Lung (tissue), 11 donors: ENCODE measurements at regions not wholly inside any gene's neighbourhood (a gene's known extent, or its start where the extent isn't known, plus 50 kb on each side); places are given as distances from the start of the nearest gene placed in this dataset.
"Not testable (repeated sequence)": the region's sequence is repeated elsewhere in the genome, so short reads cannot be mapped to it uniquely, and the experiment has no call there.

Experiments
- ATAC-seq: fragments of 200-7000 bp; cut with Tn5 transposase; one replicate; pipeline ENCODE4 v1.9.1; 2020; ENCODE audit warnings: moderate number of reproducible peaks; ENCODE audit not compliant: insufficient read depth, low FRiP score
- DNase-seq, 3 donors: peaks; one replicate each; pipeline ENCODE4 v3.0.0-alpha.2; 2013 to 2017
- H3K27ac ChIP-seq, 2 donors: one replicate each; pipeline ENCODE4 v1.5.1; 2013; ENCODE audit warnings: mild to moderate bottlenecking in 2 of 2, moderate library complexity in 2 of 2, control low read depth in 1 of 2, inconsistent platforms in 1 of 2, low read depth in 1 of 2, low read length in 1 of 2
- H3K27me3 ChIP-seq, 3 donors: one replicate each; pipeline ENCODE4 v1.5.1; 2013; ENCODE audit warnings: low read length in 2 of 3; ENCODE audit not compliant: control insufficient read depth in 3 of 3, insufficient read depth in 3 of 3
- H3K36me3 ChIP-seq, 4 donors: one replicate each; pipeline ENCODE4 v1.5.1; 2013; ENCODE audit warnings: low read length in 4 of 4, mild to moderate bottlenecking in 1 of 4, moderate library complexity in 1 of 4; ENCODE audit not compliant: control insufficient read depth in 4 of 4, insufficient read depth in 4 of 4
- H3K4me1 ChIP-seq, 5 donors: one replicate each; pipeline ENCODE4 v1.5.1; 2013; ENCODE audit warnings: low read length in 5 of 5, mild to moderate bottlenecking in 2 of 5, moderate library complexity in 1 of 5; ENCODE audit not compliant: control insufficient read depth in 5 of 5, insufficient read depth in 5 of 5
- H3K4me3 ChIP-seq: one replicate; pipeline ENCODE4 v1.5.1; 2013; ENCODE audit warnings: mild to moderate bottlenecking, control low read depth, moderate library complexity
- H3K9ac ChIP-seq, 2 donors: one replicate each; pipeline ENCODE4 v1.5.1; 2013; ENCODE audit warnings: low read length in 2 of 2, control low read depth in 1 of 2; ENCODE audit not compliant: insufficient read depth in 1 of 2
- H3K9me3 ChIP-seq, 4 donors: one replicate each; pipeline ENCODE4 v1.5.1; 2013; ENCODE audit warnings: low read length in 3 of 4, mild to moderate bottlenecking in 1 of 4, moderate library complexity in 1 of 4; ENCODE audit not compliant: control insufficient read depth in 4 of 4, insufficient read depth in 3 of 4
- CTCF ChIP-seq: IDR thresholded peaks from 2 replicates; pipeline ENCODE4 v1.5.1; 2012; ENCODE audit warnings: mild to moderate bottlenecking; ENCODE audit errors: control extremely low read depth, extremely low read depth
- WGBS, 2 donors: extraction: QIAGEN DNeasy Blood & Tissue Kit; methylation state at CpG; one replicate each; pipeline ENCODE4 v1.1.7; 2013; 5-methylcytosine and 5-hydroxymethylcytosine counted together
- donor health status: control.
- donor health status: control.
- donor health status: Bipolar disorder and iron deficiency.
- donor health status: healthy.
- donor health status: DM: yes; HTN: yes; CAD: no.

DNA sequence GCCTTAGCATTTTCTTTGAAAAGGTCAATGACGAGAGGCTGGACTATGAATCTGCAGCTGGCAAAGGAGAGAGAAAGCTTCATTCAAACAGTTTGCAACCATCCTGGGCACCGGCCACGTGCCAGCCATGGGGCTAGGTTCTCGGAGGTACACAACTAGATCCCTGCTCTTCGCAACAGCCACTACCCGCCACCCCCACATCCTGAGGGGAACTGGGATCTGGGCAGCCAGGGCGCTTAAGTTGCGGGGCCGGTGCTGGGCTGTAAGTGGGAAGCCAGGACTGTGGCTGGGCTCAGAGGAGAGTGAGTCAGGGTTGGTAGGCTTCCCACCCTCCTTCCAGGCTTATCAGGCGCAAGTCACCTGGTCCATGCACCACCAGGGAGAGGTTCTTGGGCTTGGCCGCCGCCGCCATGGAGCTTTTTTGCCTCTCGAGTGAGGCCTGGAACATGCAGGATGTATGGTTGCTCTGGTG is 95.0 kb upstream of the TERB2 start:
- H3K27me3 ChIP-seq: no peaks in the 10 kb centered on the region
- no peak for DNase-seq
- no peak overlapping the region for H3K4me3 ChIP-seq
- no peak overlapping the region for H3K9ac ChIP-seq
- no peak overlapping the region for H3K27ac ChIP-seq
- H3K4me1 ChIP-seq: no peaks in the 10 kb centered on the region
- no peak for ATAC-seq
- TF ChIP-seq CTCF: no peak
- peaks cover 0 to 3% (median 0%) of the 10 kb centered on the region in 4 donors for H3K9me3 ChIP-seq
- no peaks in the 10 kb centered on the region for H3K36me3 ChIP-seq
- 96 to 97% methylated on average over 14 of the region's 14 CpGs for WGBS, 2 donors

DNA sequence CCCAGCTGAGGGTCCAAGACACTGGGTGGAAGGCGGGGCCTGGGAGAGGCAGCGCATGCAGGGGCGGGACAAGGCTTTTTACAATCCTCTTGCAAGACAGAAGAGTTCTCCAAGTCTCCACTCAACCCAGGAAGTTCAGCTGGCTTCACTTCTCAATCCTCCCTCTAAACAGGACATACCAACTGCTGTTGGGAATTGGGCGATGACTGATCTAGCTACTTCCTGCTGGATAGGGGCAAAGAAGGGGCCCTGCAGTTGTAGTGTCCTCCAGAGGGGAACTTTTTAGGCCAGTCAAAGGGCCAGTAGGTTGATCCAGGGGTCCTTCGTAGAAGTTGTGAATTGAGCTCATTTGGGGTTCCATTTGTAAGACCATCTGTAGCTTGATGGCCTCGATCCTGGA is 94.6 kb upstream of the TERB2 start:
- H3K36me3 ChIP-seq: no peaks in the 10 kb centered on the region
- ATAC-seq (no peak), DNase-seq (no peak)
- no peaks in the 10 kb centered on the region for H3K4me1 ChIP-seq
- no peak overlapping the region for H3K9ac ChIP-seq
- H3K27ac ChIP-seq: no peak overlapping the region
- 95% methylated on average over 6 of the region's 6 CpGs for WGBS, 2 donors
- TF ChIP-seq CTCF: no peak
- H3K4me3 ChIP-seq: no peak overlapping the region
- peaks cover 0 to 3% (median 0%) of the 10 kb centered on the region in 4 donors for H3K9me3 ChIP-seq
- H3K27me3 ChIP-seq: no peaks in the 10 kb centered on the region

DNA sequence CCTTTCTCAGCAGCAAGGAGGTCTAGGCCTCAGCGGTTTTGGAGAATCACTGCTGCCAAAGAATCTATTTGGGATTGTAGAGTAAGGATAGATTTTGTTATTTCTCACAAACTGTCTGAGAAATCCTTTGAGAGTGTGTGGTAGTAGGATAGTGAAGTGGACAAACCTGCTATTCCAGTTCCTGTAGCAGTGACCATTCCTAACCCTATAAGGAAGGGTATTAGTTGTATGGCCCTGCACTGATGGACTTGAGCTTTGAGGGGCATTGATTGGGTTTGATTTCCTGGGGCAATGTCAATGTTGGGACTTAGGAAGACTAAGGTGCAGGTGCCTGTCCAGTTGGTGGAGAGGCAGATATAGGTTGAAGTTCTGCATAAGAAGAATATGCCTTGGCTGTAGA is 93.6 kb upstream of the TERB2 start:
- 71 to 78% methylated on average over 1 of the region's 1 CpG for WGBS, 2 donors
- not testable (repeated sequence) for ATAC-seq, H3K27me3 ChIP-seq, H3K27ac ChIP-seq, H3K4me3 ChIP-seq, H3K36me3 ChIP-seq, H3K9ac ChIP-seq, H3K9me3 ChIP-seq, H3K4me1 ChIP-seq
- DNase-seq: peak in 1 of 3 donors; percentile 23

GRCh38 chr15:44868100-44868499 is 88.4 kb upstream of the TERB2 start:
- H3K27me3 ChIP-seq, H3K9me3 ChIP-seq, H3K4me3 ChIP-seq, H3K36me3 ChIP-seq, DNase-seq, ATAC-seq, H3K27ac ChIP-seq, H3K4me1 ChIP-seq, H3K9ac ChIP-seq: not testable (repeated sequence)
- 83% methylated on average over 1 of the region's 1 CpG for WGBS, 2 donors

- not testable (repeated sequence) for ATAC-seq, H3K4me1 ChIP-seq
These were observed 86.4 kb upstream of the TERB2 start for GRCh38 chr15:44870125-44870524.

More at GRCh38 chr15:44870125-44870524, 86.4 kb upstream of the TERB2 start:
- 73 to 78% methylated on average over 4 of the region's 4 CpGs for WGBS, 2 donors
- not testable (repeated sequence) for H3K27ac ChIP-seq, H3K36me3 ChIP-seq, H3K9ac ChIP-seq, DNase-seq, H3K27me3 ChIP-seq, H3K9me3 ChIP-seq, H3K4me3 ChIP-seq
